K562 (cell line): ENCODE measurements at regions not wholly inside any gene's neighbourhood (a gene's known extent, or its start where the extent isn't known, plus 50 kb on each side); places are given as distances from the start of the nearest gene placed in this dataset.

Experiments
- ATAC-seq: fragments of 200-7000 bp; cut with Tn5 transposase; 3 replicates; pipeline ENCODE4 v1.9.1; 2020; ENCODE audit warnings: moderate library complexity
- BruUV-seq: library from RNA; stranded (reverse); fragments of 400-500 nt; replicated peaks from 2 replicates; lab custom pipeline; 2021; lab: Mats Ljungman, UMichigan
- CTCF ChIA-PET: fragments of 300-600 bp; formaldehyde crosslinking; extraction: SDS; loops from one replicate; lab custom pipeline; 2021; ENCODE audit warnings: low intra/inter-chr PET ratio; lab: Yijun Ruan, JAX
- POLR2A ChIA-PET: fragments of 300-600, 350-650 bp; sonication (Branson Sonifier 250); formaldehyde crosslinking; extraction: SDS; loops from one replicate; lab custom pipeline; 2021; ENCODE audit warnings: antibody characterized with exemption, inconsistent platforms; lab: Yijun Ruan, JAX
- DNase-seq, 4 experiments: peaks; one replicate each; pipeline versions ENCODE4 v3.0.0 to v3.0.0-alpha.2; 2011 to 2018; ENCODE audit warnings: low spot score in 3 of 4, mixed read lengths in 3 of 4; ENCODE audit errors: extremely low read depth in 1 of 4
- FAIRE-seq: peaks from 2 replicates; lab custom pipeline; 2011; peaks lifted over from hg19 to GRCh38; lab: Jason Lieb, UNC
- H2AFZ ChIP-seq: 2 replicates; pipeline ENCODE4 v1.6.0; 2011; ENCODE audit warnings: low read depth, low read length, control low read depth, inconsistent platforms
- H3K27ac ChIP-seq: fragments of 200-600 bp; 3 replicates; pipeline ENCODE4 v1.8.0; 2011; ENCODE audit warnings: low read depth, mild to moderate bottlenecking, control low read depth, inconsistent platforms, low read length, moderate library complexity, mixed read lengths; ENCODE audit errors: extremely low read depth
- H3K27me3 ChIP-seq, 2 experiments: fragments of 300-600 bp in 1 of 2; 2 replicates in 1 of 2; 3 replicates in 1 of 2; pipeline versions ENCODE4 v1.6.0 to v1.8.0; 2011; ENCODE audit warnings: inconsistent platforms in 2 of 2, low read length in 2 of 2, mild to moderate bottlenecking in 1 of 2, mixed read lengths in 1 of 2, moderate library complexity in 1 of 2; ENCODE audit not compliant: control insufficient read depth in 2 of 2, insufficient read depth in 2 of 2
- H3K36me3 ChIP-seq: fragments of 300-600 bp; 3 replicates; pipeline ENCODE4 v1.8.0; 2011; ENCODE audit warnings: mild to moderate bottlenecking, low read length, inconsistent platforms; ENCODE audit not compliant: control insufficient read depth, insufficient read depth
- H3K4me1 ChIP-seq, 2 experiments: fragments of 200-600 bp in 1 of 2; replicated peaks in 1 of 2; 2 replicates in 1 of 2; 3 replicates in 1 of 2; pipeline versions ENCODE4 v1.5.1 to v1.8.0; 2011; ENCODE audit warnings: inconsistent platforms in 2 of 2, low read length in 2 of 2, mild to moderate bottlenecking in 1 of 2, mixed read lengths in 1 of 2, moderate library complexity in 1 of 2; ENCODE audit not compliant: control insufficient read depth in 2 of 2, insufficient read depth in 2 of 2
- H3K4me2 ChIP-seq: 2 replicates; pipeline ENCODE4 v1.6.1; 2011; ENCODE audit warnings: low read length, control low read depth, inconsistent platforms, mixed read lengths; ENCODE audit not compliant: insufficient read depth
- H3K4me3 ChIP-seq: fragments of 200-600 bp; sonication (generic), shearing (Covaris generic); 2 replicates; pipeline ENCODE4 v1.5.1; 2016; ENCODE audit warnings: control low read depth, inconsistent platforms
- H3K79me2 ChIP-seq: fragments of 200-600 bp; 3 replicates; pipeline ENCODE4 v1.8.0; 2011; ENCODE audit warnings: low read length, inconsistent platforms; ENCODE audit not compliant: control insufficient read depth, insufficient read depth
- H3K9ac ChIP-seq, 2 experiments: 2 replicates each; pipeline versions ENCODE4 v1.6.0 to v1.6.1; 2011; ENCODE audit warnings: low read depth in 2 of 2, low read length in 2 of 2, control low read depth in 1 of 2, inconsistent platforms in 1 of 2, mild to moderate bottlenecking in 1 of 2, mixed read lengths in 1 of 2; ENCODE audit not compliant: insufficient read depth in 1 of 2
- H3K9me1 ChIP-seq: one replicate; pipeline ENCODE4 v1.6.0; 2011; ENCODE audit warnings: inconsistent platforms, mild to moderate bottlenecking, low read length, moderate library complexity; ENCODE audit not compliant: control insufficient read depth, insufficient read depth
- H3K9me3 ChIP-seq: replicated peaks from 2 replicates; pipeline ENCODE4 v1.5.1; 2011; ENCODE audit warnings: low read depth, low read length, inconsistent platforms; ENCODE audit not compliant: control insufficient read depth, insufficient read depth
- H4K20me1 ChIP-seq: replicated peaks from 2 replicates; pipeline ENCODE4 v1.6.1; 2011; ENCODE audit warnings: low read length, inconsistent platforms, mixed read lengths; ENCODE audit not compliant: control insufficient read depth, insufficient read depth
- MCM7 ChIP-seq, 2 experiments: fragments of 450-650 bp; IDR thresholded peaks; 2 replicates each; pipeline ENCODE4 v1.6.1; 2016 to 2018
- MTA1 ChIP-seq: fragments of 450-650 bp; IDR thresholded peaks from 2 replicates; pipeline ENCODE4 v1.6.1; 2017; ENCODE audit warnings: borderline replicate concordance
- PYGO2 ChIP-seq: fragments of 450-650 bp; IDR thresholded peaks from 2 replicates; pipeline ENCODE4 v1.6.1; 2016; ENCODE audit warnings: mild to moderate bottlenecking, missing genetic modification characterization, moderate library complexity, missing compliant biosample characterization
- ZBTB17 ChIP-seq: fragments of 450-650 bp; formaldehyde crosslinking; IDR thresholded peaks from 2 replicates; pipeline ENCODE4 v1.4.0; 2020; ENCODE audit warnings: mild to moderate bottlenecking
- ZNF408 ChIP-seq: fragments of 250-450 bp; sonication (Bioruptor Pico); IDR thresholded peaks from 2 replicates; pipeline ENCODE4 v1.4.0; 2020; ENCODE audit warnings: low read depth, mild to moderate bottlenecking, moderate library complexity
- WGBS: fragments of 100-300 bp; shearing (Covaris generic); methylation state at CpG from one replicate; pipeline ENCODE4 v1.1.6; 2016; ENCODE audit warnings: low coverage, mixed read lengths; ENCODE audit not compliant: insufficient coverage; ENCODE audit errors: missing lambda C conversion rate; 5-methylcytosine and 5-hydroxymethylcytosine counted together
- in situ Hi-C: fragments of 300-500 bp; cut with MboI; formaldehyde crosslinking; loops from 4 replicates; pipeline ENCODE4 v1.15.0; 2018; ENCODE audit warnings: inconsistent platforms, mixed read lengths
- intact Hi-C: fragments of 100-400 bp; cut with micrococcal nuclease; formaldehyde crosslinking; loops from 2 replicates; pipeline ENCODE4 v1.14.2; 2022
- TF ChIP-seq, protein P1 (sequence below): fragments of 200-800 bp; sonication (Bioruptor generic); IDR thresholded peaks from 2 replicates; pipeline ENCODE4 v1.6.1; 2017; ENCODE audit warnings: missing genetic modification characterization, missing compliant biosample characterization
- TF ChIP-seq, protein P2 (sequence below): sonication (generic); formaldehyde crosslinking; IDR thresholded peaks from 2 replicates; pipeline ENCODE4 v1.8.1; 2022; ENCODE audit warnings: missing genetic modification reagents

GRCh38 chr7:121526210-121526609 lies 130.1 kb upstream of the FAM3C start (continued):
- TF ChIP-seq, protein P1, sequence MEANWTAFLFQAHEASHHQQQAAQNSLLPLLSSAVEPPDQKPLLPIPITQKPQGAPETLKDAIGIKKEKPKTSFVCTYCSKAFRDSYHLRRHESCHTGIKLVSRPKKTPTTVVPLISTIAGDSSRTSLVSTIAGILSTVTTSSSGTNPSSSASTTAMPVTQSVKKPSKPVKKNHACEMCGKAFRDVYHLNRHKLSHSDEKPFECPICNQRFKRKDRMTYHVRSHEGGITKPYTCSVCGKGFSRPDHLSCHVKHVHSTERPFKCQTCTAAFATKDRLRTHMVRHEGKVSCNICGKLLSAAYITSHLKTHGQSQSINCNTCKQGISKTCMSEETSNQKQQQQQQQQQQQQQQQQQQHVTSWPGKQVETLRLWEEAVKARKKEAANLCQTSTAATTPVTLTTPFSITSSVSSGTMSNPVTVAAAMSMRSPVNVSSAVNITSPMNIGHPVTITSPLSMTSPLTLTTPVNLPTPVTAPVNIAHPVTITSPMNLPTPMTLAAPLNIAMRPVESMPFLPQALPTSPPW (CRISPR knock-in tag), result 0 out of 2 replicates have a peak, but pooled peaks have one; percentile 11
- TF ChIP-seq MCM7 (IDR thresholded peaks at IDR 0.05) (peak in 1 of 2 experiments; percentile 100; a peak in 2 of 4 replicates), MTA1 (peak; percentile 80)

DNA sequence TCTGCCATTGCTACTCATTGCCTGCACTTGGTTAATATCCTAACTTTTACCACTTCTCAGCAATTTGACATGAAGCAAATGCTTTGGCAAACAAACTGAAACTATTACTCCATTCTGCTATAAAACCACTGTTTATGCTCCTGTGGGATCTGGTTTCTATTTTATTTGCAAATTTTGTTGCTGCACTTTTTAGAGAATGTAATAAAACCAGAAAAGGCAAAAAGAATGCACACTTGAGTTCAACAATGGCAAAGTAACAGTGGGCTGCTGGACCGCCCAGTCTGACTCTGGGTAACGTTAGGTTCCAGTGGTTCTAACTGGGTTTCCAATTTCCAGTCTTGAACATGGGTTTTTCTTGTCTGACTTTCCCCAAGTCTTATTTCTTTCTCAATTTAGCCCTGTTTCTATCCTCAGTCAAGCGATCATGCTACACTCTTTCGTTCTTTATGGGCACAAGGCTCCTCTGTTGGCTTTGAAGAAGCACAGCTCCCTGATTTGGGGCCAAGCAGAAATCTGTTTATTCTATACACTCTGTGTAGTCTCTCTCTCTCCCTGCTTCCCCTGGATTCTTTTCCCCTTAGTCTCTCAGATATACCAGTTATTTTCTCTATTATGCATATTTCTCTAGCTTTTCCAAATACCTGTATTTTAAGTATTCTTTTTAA lies 129.2 kb upstream of the FAM3C start:
- Histone ChIP-seq H2AFZ (no peak overlapping the region), H3K9me3 (no peaks in the 10 kb centered on the region), H3K36me3 (no peaks in the 10 kb centered on the region), H3K4me3 (no peak overlapping the region), H3K27me3 (no peaks in the 10 kb centered on the region), H3K9me1 (no peaks in the 10 kb centered on the region), H3K79me2 (no peaks in the 10 kb centered on the region), H3K27ac (no peak overlapping the region), H3K4me1 (no peaks in the 10 kb centered on the region), H4K20me1 (no peaks in the 10 kb centered on the region), H3K4me2 (no peak overlapping the region), H3K9ac (no peak overlapping the region)
- BruUV-seq, result no TSS peak
- WGBS, result 3% methylated on average over 4 of the region's 4 CpGs
- ATAC-seq, result no peak
- TF ChIP-seq ZBTB17 (CRISPR knock-in tag), result no peak
- TF ChIP-seq, protein P2, sequence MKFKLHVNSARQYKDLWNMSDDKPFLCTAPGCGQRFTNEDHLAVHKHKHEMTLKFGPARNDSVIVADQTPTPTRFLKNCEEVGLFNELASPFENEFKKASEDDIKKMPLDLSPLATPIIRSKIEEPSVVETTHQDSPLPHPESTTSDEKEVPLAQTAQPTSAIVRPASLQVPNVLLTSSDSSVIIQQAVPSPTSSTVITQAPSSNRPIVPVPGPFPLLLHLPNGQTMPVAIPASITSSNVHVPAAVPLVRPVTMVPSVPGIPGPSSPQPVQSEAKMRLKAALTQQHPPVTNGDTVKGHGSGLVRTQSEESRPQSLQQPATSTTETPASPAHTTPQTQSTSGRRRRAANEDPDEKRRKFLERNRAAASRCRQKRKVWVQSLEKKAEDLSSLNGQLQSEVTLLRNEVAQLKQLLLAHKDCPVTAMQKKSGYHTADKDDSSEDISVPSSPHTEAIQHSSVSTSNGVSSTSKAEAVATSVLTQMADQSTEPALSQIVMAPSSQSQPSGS (CRISPR knock-in tag), result no peak
- TF ChIP-seq PYGO2 (tag), result no peak
- TF ChIP-seq ZNF408 (CRISPR knock-in tag), result no peak
- POLR2A ChIA-PET, result interaction anchor here (0.6 to 0.9 kb wide), 3 partner anchors 11 to 768 kb away, joined by 3 read pairs; no protein-coding TSS in a partner anchor
- CTCF ChIA-PET, result no interaction called here
- intact Hi-C loops, result no loop called here
- no peak for DNase-seq
- in situ Hi-C loops, result loop anchor here (25.0 kb wide), 1 partner anchor 738 kb away; no protein-coding TSS in a partner anchor
- FAIRE-seq, result no peak
